Breast epithelium (tissue), 3 donors: ENCODE measurements at regions not wholly inside any gene's neighbourhood (a gene's known extent, or its start where the extent isn't known, plus 50 kb on each side); places are given as distances from the start of the nearest gene placed in this dataset.

Experiments
- POLR2A ChIP-seq: fragments of 450-650 bp; IDR thresholded peaks from one replicate; pipeline ENCODE4 v1.6.1; 2016; ENCODE audit warnings: antibody characterized with exemption, mild to moderate bottlenecking, moderate library complexity
- POLR2AphosphoS5 ChIP-seq, 3 donors: sonication (generic); formaldehyde crosslinking; IDR thresholded peaks; one replicate each; pipeline ENCODE4 v1.6.1; 2017; ENCODE audit warnings: antibody characterized with exemption in 3 of 3
- TF ChIP-seq, protein P1 (sequence below), 3 donors: fragments of 450-650 bp; IDR thresholded peaks; one replicate each; pipeline ENCODE4 v1.5.1; 2016 to 2017; ENCODE audit warnings: antibody characterized with exemption in 3 of 3, mild to moderate bottlenecking in 3 of 3, moderate library complexity in 3 of 3

- TF ChIP-seq, protein P1, sequence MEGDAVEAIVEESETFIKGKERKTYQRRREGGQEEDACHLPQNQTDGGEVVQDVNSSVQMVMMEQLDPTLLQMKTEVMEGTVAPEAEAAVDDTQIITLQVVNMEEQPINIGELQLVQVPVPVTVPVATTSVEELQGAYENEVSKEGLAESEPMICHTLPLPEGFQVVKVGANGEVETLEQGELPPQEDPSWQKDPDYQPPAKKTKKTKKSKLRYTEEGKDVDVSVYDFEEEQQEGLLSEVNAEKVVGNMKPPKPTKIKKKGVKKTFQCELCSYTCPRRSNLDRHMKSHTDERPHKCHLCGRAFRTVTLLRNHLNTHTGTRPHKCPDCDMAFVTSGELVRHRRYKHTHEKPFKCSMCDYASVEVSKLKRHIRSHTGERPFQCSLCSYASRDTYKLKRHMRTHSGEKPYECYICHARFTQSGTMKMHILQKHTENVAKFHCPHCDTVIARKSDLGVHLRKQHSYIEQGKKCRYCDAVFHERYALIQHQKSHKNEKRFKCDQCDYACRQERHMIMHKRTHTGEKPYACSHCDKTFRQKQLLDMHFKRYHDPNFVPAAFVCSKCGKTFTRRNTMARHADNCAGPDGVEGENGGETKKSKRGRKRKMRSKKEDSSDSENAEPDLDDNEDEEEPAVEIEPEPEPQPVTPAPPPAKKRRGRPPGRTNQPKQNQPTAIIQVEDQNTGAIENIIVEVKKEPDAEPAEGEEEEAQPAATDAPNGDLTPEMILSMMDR (IDR thresholded peaks at IDR 0.05): peak in 1 of 3 donors; percentile 18
- TF ChIP-seq POLR2A (no peak), POLR2AphosphoS5 (IDR thresholded peaks at IDR 0.05) (no peak)
These were observed 513.0 kb upstream of the MYT1L start for GRCh38 chr2:2843969-2844548.
